ENCODE measurements at regions not wholly inside any gene's neighbourhood (a gene's known extent, or its start where the extent isn't known, plus 50 kb on each side); places are given as distances from the start of the nearest gene placed in this dataset.

GRCh38 chr7:155961241-155962190, 149.3 kb upstream of the SHH start:
- DNase-seq: no peak

GRCh38 chr7:155959894-155960293, 147.6 kb upstream of the SHH start:
- DNase-seq: no peak

GRCh38 chr7:155956977-155957376, 144.7 kb upstream of the SHH start:
- no peak for DNase-seq

GRCh38 chr7:155955367-155955635, 143.0 kb upstream of the SHH start:
- no peak for DNase-seq

GRCh38 chr7:155954550-155955366, 142.5 kb upstream of the SHH start:
- DNase-seq: no peak

GRCh38 chr7:155953781-155954549, 141.7 kb upstream of the SHH start:
- no peak for DNase-seq

- DNase-seq: no peak
Measured at GRCh38 chr7:155953501-155953778, 141.2 kb upstream of the SHH start.

- no peak for DNase-seq
Measured at GRCh38 chr7:155951554-155952158, 139.4 kb upstream of the SHH start.

GRCh38 chr7:155950898-155951553, 138.8 kb upstream of the SHH start:
- no peak for DNase-seq

GRCh38 chr7:155948845-155949244, 136.6 kb upstream of the SHH start:
- DNase-seq: no peak

- DNase-seq: no peak
Measured at GRCh38 chr7:155948423-155948822, 136.2 kb upstream of the SHH start.

GRCh38 chr7:155947051-155947450, 134.8 kb upstream of the SHH start:
- DNase-seq: no peak

GRCh38 chr7:155945670-155946325, 133.5 kb upstream of the SHH start:
- DNase-seq: no peak

- no peak for DNase-seq
Measured at GRCh38 chr7:155944901-155945300, 132.6 kb upstream of the SHH start.

- DNase-seq: no peak
Measured at GRCh38 chr7:155943251-155943899, 131.1 kb upstream of the SHH start.

- DNase-seq: no peak
Measured at GRCh38 chr7:155942226-155942950, 130.1 kb upstream of the SHH start.

- no peak for DNase-seq
Measured at GRCh38 chr7:155941688-155942087, 129.4 kb upstream of the SHH start.

- no peak for DNase-seq
Measured at GRCh38 chr7:155939350-155939749, 127.1 kb upstream of the SHH start.

- DNase-seq: no peak
Measured at GRCh38 chr7:155938129-155938528, 125.9 kb upstream of the SHH start.

GRCh38 chr7:155935726-155936125, 123.5 kb upstream of the SHH start:
- no peak for DNase-seq

GRCh38 chr7:155935005-155935557, 122.8 kb upstream of the SHH start:
- no peak for DNase-seq

Measured in stimulated activated naive CD4-positive, alpha-beta T cell (primary cell).